ENCODE measurements at regions not wholly inside any gene's neighbourhood (a gene's known extent, or its start where the extent isn't known, plus 50 kb on each side); places are given as distances from the start of the nearest gene placed in this dataset.

- H3K79me2 ChIP-seq (ENCODE audit: insufficient read depth, low read length), result no peaks in the 10 kb centered on the region
- no peaks in the 10 kb centered on the region for H4K20me1 ChIP-seq (ENCODE audit: insufficient read depth, low read length)
- H3K4me1 ChIP-seq (ENCODE audit: insufficient read depth, low read length), result peaks cover 21% of the 10 kb centered on the region
- H3K27ac ChIP-seq (ENCODE audit: low read depth, low read length), result no peak overlapping the region
- H3K36me3 ChIP-seq (ENCODE audit: insufficient read depth, low read length), result no peaks in the 10 kb centered on the region
- no peak overlapping the region for H3K4me2 ChIP-seq (ENCODE audit: insufficient read depth, low read length)
- H3K4me3 ChIP-seq (ENCODE audit: insufficient read depth, low read length), result no peak overlapping the region
- H3K27me3 ChIP-seq (ENCODE audit: insufficient read depth, low read length), result no peaks in the 10 kb centered on the region
- no peak for DNase-seq (ENCODE audit: insufficient read length, low spot score, missing footprints)
- TF ChIP-seq CTCF (IDR thresholded peaks at IDR 0.05; ENCODE audit: extremely low read depth, low read depth, low read length), result no peak
- no peak overlapping the region for H2AFZ ChIP-seq (ENCODE audit: low read length)
- no peaks in the 10 kb centered on the region for H3K9me3 ChIP-seq (ENCODE audit: low read depth, low read length)
Observed at GRCh38 chr1:58405660-58406059, 140.9 kb downstream of the OMA1 start.

GRCh38 chr1:58403894-58404293 is 142.6 kb downstream of the OMA1 start:
- H3K27ac ChIP-seq (ENCODE audit: low read depth, low read length), result no peak overlapping the region
- H3K4me1 ChIP-seq (ENCODE audit: insufficient read depth, low read length), result peaks cover 13% of the 10 kb centered on the region
- no peaks in the 10 kb centered on the region for H3K79me2 ChIP-seq (ENCODE audit: insufficient read depth, low read length)
- H3K4me2 ChIP-seq (ENCODE audit: insufficient read depth, low read length), result no peak overlapping the region
- H3K4me3 ChIP-seq (ENCODE audit: insufficient read depth, low read length), result no peak overlapping the region
- H3K36me3 ChIP-seq (ENCODE audit: insufficient read depth, low read length), result no peaks in the 10 kb centered on the region
- no peak overlapping the region for H2AFZ ChIP-seq (ENCODE audit: low read length)
- no peaks in the 10 kb centered on the region for H4K20me1 ChIP-seq (ENCODE audit: insufficient read depth, low read length)
- H3K9me3 ChIP-seq (ENCODE audit: low read depth, low read length), result no peaks in the 10 kb centered on the region
- H3K27me3 ChIP-seq (ENCODE audit: insufficient read depth, low read length), result no peaks in the 10 kb centered on the region
- no peak for DNase-seq (ENCODE audit: insufficient read length, low spot score, missing footprints)
- no peak for TF ChIP-seq CTCF (IDR thresholded peaks at IDR 0.05; ENCODE audit: extremely low read depth, low read depth, low read length)

- Histone ChIP-seq H4K20me1 (ENCODE audit: insufficient read depth, low read length) (no peaks in the 10 kb centered on the region), H3K4me3 (ENCODE audit: insufficient read depth, low read length) (peak overlapping the region; percentile 32), H3K4me1 (ENCODE audit: insufficient read depth, low read length) (peaks cover 19% of the 10 kb centered on the region), H3K36me3 (ENCODE audit: insufficient read depth, low read length) (no peaks in the 10 kb centered on the region), H3K79me2 (ENCODE audit: insufficient read depth, low read length) (no peaks in the 10 kb centered on the region), H2AFZ (ENCODE audit: low read length) (peak overlapping the region; percentile 79), H3K27me3 (ENCODE audit: insufficient read depth, low read length) (no peaks in the 10 kb centered on the region), H3K4me2 (ENCODE audit: insufficient read depth, low read length) (peak overlapping the region; percentile 68), H3K9me3 (ENCODE audit: low read depth, low read length) (no peaks in the 10 kb centered on the region), H3K27ac (ENCODE audit: low read depth, low read length) (no peak overlapping the region)
- DNase-seq (ENCODE audit: insufficient read length, low spot score, missing footprints), result no peak
- no peak for TF ChIP-seq CTCF (IDR thresholded peaks at IDR 0.05; ENCODE audit: extremely low read depth, low read depth, low read length)
Observed at GRCh38 chr1:58402444-58402843, 144.1 kb downstream of the OMA1 start.

GRCh38 chr1:58401991-58402390 is 144.5 kb downstream of the OMA1 start:
- peak overlapping the region; percentile 68 for H3K4me2 ChIP-seq (ENCODE audit: insufficient read depth, low read length)
- DNase-seq (ENCODE audit: insufficient read length, low spot score, missing footprints), result no peak
- no peaks in the 10 kb centered on the region for H4K20me1 ChIP-seq (ENCODE audit: insufficient read depth, low read length)
- no peaks in the 10 kb centered on the region for H3K9me3 ChIP-seq (ENCODE audit: low read depth, low read length)
- H3K4me3 ChIP-seq (ENCODE audit: insufficient read depth, low read length), result peak overlapping the region; percentile 32
- peaks cover 23% of the 10 kb centered on the region for H3K4me1 ChIP-seq (ENCODE audit: insufficient read depth, low read length)
- no peaks in the 10 kb centered on the region for H3K27me3 ChIP-seq (ENCODE audit: insufficient read depth, low read length)
- peak overlapping the region; percentile 79 for H2AFZ ChIP-seq (ENCODE audit: low read length)
- TF ChIP-seq CTCF (IDR thresholded peaks at IDR 0.05; ENCODE audit: extremely low read depth, low read depth, low read length), result no peak
- no peaks in the 10 kb centered on the region for H3K36me3 ChIP-seq (ENCODE audit: insufficient read depth, low read length)
- H3K79me2 ChIP-seq (ENCODE audit: insufficient read depth, low read length), result no peaks in the 10 kb centered on the region
- H3K27ac ChIP-seq (ENCODE audit: low read depth, low read length), result no peak overlapping the region
